IMR-90 (cell line): ENCODE measurements at regions not wholly inside any gene's neighbourhood (a gene's known extent, or its start where the extent isn't known, plus 50 kb on each side); places are given as distances from the start of the nearest gene placed in this dataset.

Source experiments
- ATAC-seq: fragments of 200-7000 bp; cut with Tn5 transposase; 2 replicates; pipeline ENCODE4 v1.9.1; 2020; ENCODE audit warnings: low read depth, mild to moderate bottlenecking, moderate library complexity
- BruUV-seq: library from RNA; stranded (reverse); fragments of 400-500 nt; replicated peaks from 2 replicates; lab custom pipeline; 2021; lab: Mats Ljungman, UMichigan
- CTCF ChIA-PET: fragments of 300-600 bp; formaldehyde crosslinking; extraction: SDS; loops from one replicate; lab custom pipeline; 2021; ENCODE audit warnings: antibody characterized with exemption; lab: Yijun Ruan, JAX
- POLR2A ChIA-PET: fragments of 300-600 bp; sonication (Branson Sonifier 250); formaldehyde crosslinking; loops from one replicate; lab custom pipeline; 2022; ENCODE audit warnings: antibody characterized with exemption; ENCODE audit not compliant: unreplicated experiment; lab: Charles Lee
- DNase-seq: peaks from one replicate; pipeline ENCODE4 v3.0.0; 2013
- H2AFZ ChIP-seq: replicated peaks from 2 replicates; pipeline ENCODE3; 2013; ENCODE audit warnings: low read length, mild to moderate bottlenecking; ENCODE audit not compliant: poor library complexity
- H2AK5ac ChIP-seq: 2 replicates; pipeline ENCODE4 v1.6.1; 2013; ENCODE audit warnings: low read depth, low read length, inconsistent platforms
- H2AK9ac ChIP-seq: replicated peaks from 2 replicates; pipeline ENCODE3; 2013; ENCODE audit warnings: mild to moderate bottlenecking, low read depth, low read length, moderate library complexity; ENCODE audit not compliant: poor library complexity
- H2BK120ac ChIP-seq: 2 replicates; pipeline ENCODE4 v1.6.1; 2013; ENCODE audit warnings: low read depth, low read length, inconsistent platforms
- H2BK15ac ChIP-seq: 3 replicates; pipeline ENCODE4 v1.6.1; 2013; ENCODE audit warnings: low read depth, low read length, inconsistent platforms
- H2BK20ac ChIP-seq: 2 replicates; pipeline ENCODE4 v1.6.1; 2013; ENCODE audit warnings: low read depth, mild to moderate bottlenecking, inconsistent platforms, low read length, moderate library complexity
- H2BK5ac ChIP-seq: 2 replicates; pipeline ENCODE4 v1.6.1; 2013; ENCODE audit warnings: mild to moderate bottlenecking, low read depth, low read length, inconsistent platforms; ENCODE audit not compliant: poor library complexity, severe bottlenecking
- H3K14ac ChIP-seq: replicated peaks from 2 replicates; pipeline ENCODE4 v1.6.1; 2013; ENCODE audit warnings: low read depth, low read length, inconsistent platforms
- H3K18ac ChIP-seq: 2 replicates; pipeline ENCODE4 v1.6.1; 2013; ENCODE audit warnings: low read depth, low read length, control low read depth
- H3K23ac ChIP-seq: 2 replicates; pipeline ENCODE4 v1.6.1; 2013; ENCODE audit warnings: low read depth, low read length, inconsistent platforms
- H3K27ac ChIP-seq: 2 replicates; pipeline ENCODE4 v1.5.1; 2013; ENCODE audit warnings: mild to moderate bottlenecking, control low read depth, low read length; ENCODE audit not compliant: insufficient read depth
- H3K27me3 ChIP-seq: 2 replicates; pipeline ENCODE4 v1.6.1; 2013; ENCODE audit warnings: low read length; ENCODE audit not compliant: control insufficient read depth, insufficient read depth
- H3K36me3 ChIP-seq: 2 replicates; pipeline ENCODE4 v1.6.1; 2013; ENCODE audit warnings: low read length, mixed read lengths; ENCODE audit not compliant: control insufficient read depth, insufficient read depth
- H3K4ac ChIP-seq: 2 replicates; pipeline ENCODE4 v1.6.1; 2013; ENCODE audit warnings: low read depth, low read length, inconsistent platforms
- H3K4me1 ChIP-seq: 2 replicates; pipeline ENCODE4 v1.6.1; 2013; ENCODE audit warnings: low read length, mixed read lengths; ENCODE audit not compliant: control insufficient read depth, insufficient read depth
- H3K4me2 ChIP-seq: 2 replicates; pipeline ENCODE4 v1.6.1; 2013; ENCODE audit warnings: low read depth, mild to moderate bottlenecking, control low read depth, low read length, moderate library complexity
- H3K4me3 ChIP-seq: 2 replicates; pipeline ENCODE4 v1.5.1; 2013; ENCODE audit warnings: low read depth, mild to moderate bottlenecking, control low read depth, low read length, moderate library complexity; ENCODE audit not compliant: insufficient read depth
- H3K56ac ChIP-seq: 2 replicates; pipeline ENCODE4 v1.6.1; 2013; ENCODE audit warnings: low read length, inconsistent platforms; ENCODE audit not compliant: insufficient read depth; ENCODE audit errors: extremely low read depth
- H3K79me1 ChIP-seq, 2 experiments: 2 replicates each; pipeline ENCODE4 v1.6.1; 2013; ENCODE audit warnings: low read length in 2 of 2, inconsistent platforms in 1 of 2, low read depth in 1 of 2
- H3K9ac ChIP-seq: 2 replicates; pipeline ENCODE4 v1.6.1; 2013; ENCODE audit warnings: low read depth, low read length, control low read depth
- H3K9me1 ChIP-seq: 2 replicates; pipeline ENCODE4 v1.6.1; 2013; ENCODE audit warnings: low read length, inconsistent platforms; ENCODE audit not compliant: insufficient read depth
- H3K9me3 ChIP-seq: 2 replicates; pipeline ENCODE4 v1.6.1; 2013; ENCODE audit warnings: low read length; ENCODE audit not compliant: control insufficient read depth, insufficient read depth
- H4K20me1 ChIP-seq: 2 replicates; pipeline ENCODE4 v1.6.1; 2013; ENCODE audit warnings: low read length, inconsistent platforms; ENCODE audit not compliant: insufficient read depth
- H4K5ac ChIP-seq: 2 replicates; pipeline ENCODE4 v1.6.1; 2013; ENCODE audit warnings: mild to moderate bottlenecking, low read depth, low read length, control low read depth
- H4K8ac ChIP-seq, 2 experiments: 2 replicates each; pipeline ENCODE4 v1.6.1; 2013; ENCODE audit warnings: low read depth in 2 of 2, low read length in 2 of 2, control low read depth in 1 of 2, inconsistent platforms in 1 of 2
- H4K91ac ChIP-seq: 2 replicates; pipeline ENCODE4 v1.6.1; 2013; ENCODE audit warnings: low read depth, low read length, inconsistent platforms; ENCODE audit not compliant: insufficient read depth
- BHLHE40 ChIP-seq: fragments of 150-350 bp; IDR thresholded peaks from 2 replicates; pipeline ENCODE4 v1.6.1; 2016; ENCODE audit warnings: mild to moderate bottlenecking, low read depth, low read length
- CHD1 ChIP-seq: IDR thresholded peaks from 2 replicates; pipeline ENCODE4 v1.6.1; 2012; ENCODE audit warnings: low read depth, low read length, improper control_type of control experiment
- ELK1 ChIP-seq: fragments of 150-350 bp; IDR thresholded peaks from 2 replicates; pipeline ENCODE4 v1.6.1; 2016; ENCODE audit warnings: low read depth, mild to moderate bottlenecking, low read length, moderate library complexity, borderline replicate concordance
- FOS ChIP-seq: fragments of 150-350 bp; IDR thresholded peaks from 2 replicates; pipeline ENCODE4 v1.6.1; 2016; ENCODE audit warnings: low read depth, low read length
- MAFK ChIP-seq: IDR thresholded peaks from 2 replicates; pipeline ENCODE4 v1.6.1; 2012; ENCODE audit warnings: low read depth, low read length, improper control_type of control experiment
- MAZ ChIP-seq: IDR thresholded peaks from 2 replicates; pipeline ENCODE4 v1.6.1; 2012; ENCODE audit warnings: low read depth, mild to moderate bottlenecking, low read length, improper control_type of control experiment, moderate library complexity, borderline replicate concordance
- MXI1 ChIP-seq: IDR thresholded peaks from 2 replicates; pipeline ENCODE4 v1.6.1; 2012; ENCODE audit warnings: low read depth, mild to moderate bottlenecking, low read length, moderate library complexity, borderline replicate concordance
- NFE2L2 ChIP-seq: fragments of 150-350 bp; IDR thresholded peaks from 2 replicates; pipeline ENCODE4 v1.6.1; 2016; ENCODE audit warnings: low read depth, mild to moderate bottlenecking, low read length
- RCOR1 ChIP-seq: IDR thresholded peaks from 2 replicates; pipeline ENCODE4 v1.6.1; 2012; ENCODE audit warnings: mild to moderate bottlenecking, low read length, improper control_type of control experiment; ENCODE audit not compliant: insufficient replicate concordance
- RFX5 ChIP-seq: IDR thresholded peaks from 2 replicates; pipeline ENCODE4 v1.8.0; 2012; ENCODE audit warnings: low read depth, mild to moderate bottlenecking, low read length, moderate library complexity
- SMC3 ChIP-seq: fragments of 150-350 bp; IDR thresholded peaks from 2 replicates; pipeline ENCODE4 v1.6.1; 2016; ENCODE audit warnings: low read depth, mild to moderate bottlenecking, antibody characterized with exemption, low read length, moderate library complexity
- dilution Hi-C: fragments of 300-500 bp; cut with HindIII; formaldehyde crosslinking; loops from one replicate; pipeline ENCODE4 v1.14.3; 2018; ENCODE audit warnings: low sequenced_read_pairs; ENCODE audit not compliant: unreplicated experiment
- in situ Hi-C: fragments of 300-500 bp; cut with MboI; formaldehyde crosslinking; loops from 3 replicates; pipeline ENCODE4 v1.14.3; 2019; ENCODE audit warnings: low sequenced_read_pairs, inconsistent platforms, mixed read lengths
- intact Hi-C: fragments of 100-400 bp; cut with micrococcal nuclease; formaldehyde crosslinking; loops from 2 replicates; pipeline ENCODE4 v1.10.0; 2022

GRCh38 chr5:16009256-16009655, 170.3 kb downstream of the MARCHF11 start:
- Histone ChIP-seq H3K18ac (no peak overlapping the region), H4K20me1 (no peaks in the 10 kb centered on the region), H3K4me1 (no peaks in the 10 kb centered on the region), H3K4me3 (no peak overlapping the region), H3K14ac (no peak overlapping the region), H4K91ac (no peak overlapping the region), H2BK5ac (no peak overlapping the region), H2AK5ac (no peak overlapping the region), H4K5ac (no peak overlapping the region), H3K9me1 (no peaks in the 10 kb centered on the region), H3K4me2 (no peak overlapping the region), H3K23ac (no peak overlapping the region), H2BK15ac (no peak overlapping the region), H3K79me1 (no peaks in the 10 kb centered on the region), H2BK120ac (no peak overlapping the region), H3K36me3 (no peaks in the 10 kb centered on the region), H3K27me3 (0 out of 2 replicates have a peak, but pooled peaks cover 2% of the 10 kb centered on the region), H4K8ac (no peak overlapping the region), H3K9me3 (no peaks in the 10 kb centered on the region), H3K9ac (no peak overlapping the region), H2BK20ac (no peak overlapping the region), H3K56ac (no peak overlapping the region), H2AK9ac (no peak overlapping the region), H3K27ac (no peak overlapping the region), H2AFZ (no peak overlapping the region), H3K4ac (no peak overlapping the region)
- intact Hi-C loops, result no loop called here
- dilution Hi-C loops, result no loop called here
- no TSS peak for BruUV-seq
- CTCF ChIA-PET, result no interaction called here
- in situ Hi-C loops, result no loop called here
- POLR2A ChIA-PET, result no interaction called here
- DNase-seq (no peak), ATAC-seq (no peak)
- TF ChIP-seq MXI1, result no peak
- no peak for TF ChIP-seq ELK1
- no peak for TF ChIP-seq NFE2L2
- no peak for TF ChIP-seq BHLHE40
- no peak for TF ChIP-seq RCOR1
- no peak for TF ChIP-seq MAZ
- no peak for TF ChIP-seq CHD1
- no peak for TF ChIP-seq RFX5
- no peak for TF ChIP-seq FOS
- TF ChIP-seq MAFK, result no peak
- TF ChIP-seq SMC3, result no peak
